ENCODE measurements at regions not wholly inside any gene's neighbourhood (a gene's known extent, or its start where the extent isn't known, plus 50 kb on each side); places are given as distances from the start of the nearest gene placed in this dataset.
A peak's percentile ranks its signal among the peaks of the same experiment; 100 is the strongest.

GRCh38 chr5:126228934-126229333 lies 194.3 kb upstream of the GRAMD2B start:
- DNase-seq: no peak
- H3K27me3 Mint-ChIP-seq (ENCODE audit: low read depth): no peaks in the 10 kb centered on the region

GRCh38 chr5:126233256-126233655 lies 190.0 kb upstream of the GRAMD2B start:
- Mint-ChIP-seq H3K27me3 (ENCODE audit: low read depth) (no peaks in the 10 kb centered on the region), H3K4me1 (ENCODE audit: low read depth) (no peaks in the 10 kb centered on the region)
- no peak for ATAC-seq (replicated peaks in 1 of 2)

More at GRCh38 chr5:126228934-126229333, 194.3 kb upstream of the GRAMD2B start:
- Mint-ChIP-seq H3K9me3 (peaks cover 9 to 23% of the 10 kb centered on the region in 2 donors), H3K36me3 (ENCODE audit: insufficient read depth in 2 of 2) (no peaks in the 10 kb centered on the region), H3K4me1 (ENCODE audit: low read depth) (no peaks in the 10 kb centered on the region), H3K4me3 (no peak overlapping the region), H3K27ac (no peak overlapping the region)
- ATAC-seq (replicated peaks in 1 of 2): no peak

GRCh38 chr5:126234563-126235195 lies 188.5 kb upstream of the GRAMD2B start:
- peak in 1 of 2 donors; percentile 3 for DNase-seq
- no peak for ATAC-seq (replicated peaks in 1 of 2)
- no peaks in the 10 kb centered on the region for H3K4me1 Mint-ChIP-seq (ENCODE audit: low read depth)
- H3K36me3 Mint-ChIP-seq (ENCODE audit: insufficient read depth in 2 of 2): no peaks in the 10 kb centered on the region
- no peak overlapping the region for H3K27ac Mint-ChIP-seq
- peaks cover 3 to 10% of the 10 kb centered on the region in 2 donors for H3K9me3 Mint-ChIP-seq
- no peaks in the 10 kb centered on the region for H3K27me3 Mint-ChIP-seq (ENCODE audit: low read depth)
- no peak overlapping the region for H3K4me3 Mint-ChIP-seq

More at GRCh38 chr5:126233256-126233655, 190.0 kb upstream of the GRAMD2B start:
- peaks cover 4 to 10% of the 10 kb centered on the region in 2 donors for H3K9me3 Mint-ChIP-seq
- no peak for DNase-seq
- no peak overlapping the region for H3K4me3 Mint-ChIP-seq
- H3K36me3 Mint-ChIP-seq (ENCODE audit: insufficient read depth in 2 of 2): no peaks in the 10 kb centered on the region
- H3K27ac Mint-ChIP-seq: no peak overlapping the region

GRCh38 chr5:126235628-126236027 lies 187.6 kb upstream of the GRAMD2B start:
- Mint-ChIP-seq H3K36me3 (ENCODE audit: insufficient read depth in 2 of 2) (no peaks in the 10 kb centered on the region), H3K4me1 (ENCODE audit: low read depth) (no peaks in the 10 kb centered on the region), H3K27ac (no peak overlapping the region), H3K27me3 (ENCODE audit: low read depth) (no peaks in the 10 kb centered on the region), H3K4me3 (no peak overlapping the region), H3K9me3 (peaks cover 0 to 4% of the 10 kb centered on the region in 2 donors)
- ATAC-seq (replicated peaks in 1 of 2): no peak
- DNase-seq: no peak

GRCh38 chr5:126236994-126237393 lies 186.2 kb upstream of the GRAMD2B start:
- no peaks in the 10 kb centered on the region for H3K4me1 Mint-ChIP-seq (ENCODE audit: low read depth)
- H3K27me3 Mint-ChIP-seq (ENCODE audit: low read depth): no peaks in the 10 kb centered on the region
- no peak for ATAC-seq (replicated peaks in 1 of 2)
- no peak for DNase-seq
- H3K36me3 Mint-ChIP-seq (ENCODE audit: insufficient read depth in 2 of 2): no peaks in the 10 kb centered on the region
- no peak overlapping the region for H3K4me3 Mint-ChIP-seq
- peaks cover 0 to 3% of the 10 kb centered on the region in 2 donors for H3K9me3 Mint-ChIP-seq
- H3K27ac Mint-ChIP-seq: no peak overlapping the region

GRCh38 chr5:126248611-126249010 lies 174.6 kb upstream of the GRAMD2B start:
- ATAC-seq (replicated peaks in 1 of 2) (no peak), DNase-seq (no peak)
- Mint-ChIP-seq H3K4me1 (ENCODE audit: low read depth) (no peaks in the 10 kb centered on the region), H3K27me3 (ENCODE audit: low read depth) (no peaks in the 10 kb centered on the region), H3K9me3 (peaks cover 6 to 8% of the 10 kb centered on the region in 2 donors), H3K4me3 (no peak overlapping the region), H3K27ac (no peak overlapping the region), H3K36me3 (ENCODE audit: insufficient read depth in 2 of 2) (peaks cover 0 to 3% of the 10 kb centered on the region in 2 donors)

- H3K4me3 Mint-ChIP-seq: no peak overlapping the region
- DNase-seq: no peak
- no peaks in the 10 kb centered on the region for H3K4me1 Mint-ChIP-seq (ENCODE audit: low read depth)
- no peaks in the 10 kb centered on the region for H3K27me3 Mint-ChIP-seq (ENCODE audit: low read depth)
- ATAC-seq (replicated peaks in 1 of 2): no peak
- H3K36me3 Mint-ChIP-seq (ENCODE audit: insufficient read depth in 2 of 2): peaks cover 0 to 3% of the 10 kb centered on the region in 2 donors
- no peak overlapping the region for H3K27ac Mint-ChIP-seq
- peaks cover 6 to 8% of the 10 kb centered on the region in 2 donors for H3K9me3 Mint-ChIP-seq
These were observed 172.2 kb upstream of the GRAMD2B start for GRCh38 chr5:126251024-126251423.

GRCh38 chr5:126253406-126253805 lies 169.8 kb upstream of the GRAMD2B start:
- Mint-ChIP-seq H3K36me3 (ENCODE audit: insufficient read depth in 2 of 2) (peaks cover 2 to 7% of the 10 kb centered on the region in 2 donors), H3K27ac (no peak overlapping the region), H3K27me3 (ENCODE audit: low read depth) (no peaks in the 10 kb centered on the region), H3K4me3 (no peak overlapping the region), H3K9me3 (peaks cover 7% of the 10 kb centered on the region in 2 donors), H3K4me1 (ENCODE audit: low read depth) (no peaks in the 10 kb centered on the region)
- DNase-seq (no peak), ATAC-seq (replicated peaks in 1 of 2) (no peak)

- Mint-ChIP-seq H3K4me3 (no peak overlapping the region), H3K9me3 (peaks cover 0 to 4% of the 10 kb centered on the region in 2 donors), H3K36me3 (ENCODE audit: insufficient read depth in 2 of 2) (no peaks in the 10 kb centered on the region), H3K4me1 (ENCODE audit: low read depth) (no peaks in the 10 kb centered on the region), H3K27ac (no peak overlapping the region), H3K27me3 (ENCODE audit: low read depth) (peaks cover 3% of the 10 kb centered on the region)
- DNase-seq (no peak), ATAC-seq (replicated peaks in 1 of 2) (no peak)
These were observed 159.5 kb upstream of the GRAMD2B start for GRCh38 chr5:126263591-126264184.

- no peak overlapping the region for H3K27ac Mint-ChIP-seq
- H3K9me3 Mint-ChIP-seq: peaks cover 0 to 1% of the 10 kb centered on the region in 2 donors
- no peak for DNase-seq
- H3K36me3 Mint-ChIP-seq (ENCODE audit: insufficient read depth in 2 of 2): no peaks in the 10 kb centered on the region
- H3K27me3 Mint-ChIP-seq (ENCODE audit: low read depth): peaks cover 14% of the 10 kb centered on the region
- ATAC-seq (replicated peaks in 1 of 2): no peak
- H3K4me3 Mint-ChIP-seq: no peak overlapping the region
- no peaks in the 10 kb centered on the region for H3K4me1 Mint-ChIP-seq (ENCODE audit: low read depth)
These were observed 157.3 kb upstream of the GRAMD2B start for GRCh38 chr5:126265917-126266316.

GRCh38 chr5:126267438-126267837 lies 155.8 kb upstream of the GRAMD2B start:
- DNase-seq: no peak
- Mint-ChIP-seq H3K27ac (no peak overlapping the region), H3K9me3 (no peaks in the 10 kb centered on the region), H3K36me3 (ENCODE audit: insufficient read depth in 2 of 2) (no peaks in the 10 kb centered on the region), H3K27me3 (ENCODE audit: low read depth) (peaks cover 14% of the 10 kb centered on the region), H3K4me3 (no peak overlapping the region), H3K4me1 (ENCODE audit: low read depth) (no peaks in the 10 kb centered on the region)
- no peak for ATAC-seq (replicated peaks in 1 of 2)

- Mint-ChIP-seq H3K27ac (no peak overlapping the region), H3K9me3 (no peaks in the 10 kb centered on the region), H3K4me3 (no peak overlapping the region), H3K27me3 (ENCODE audit: low read depth) (peaks cover 14% of the 10 kb centered on the region), H3K36me3 (ENCODE audit: insufficient read depth in 2 of 2) (no peaks in the 10 kb centered on the region), H3K4me1 (ENCODE audit: low read depth) (no peaks in the 10 kb centered on the region)
- DNase-seq: no peak
- ATAC-seq (replicated peaks in 1 of 2): no peak
These were observed 154.4 kb upstream of the GRAMD2B start for GRCh38 chr5:126268697-126269315.

- no peak overlapping the region for H3K27ac Mint-ChIP-seq
- DNase-seq (no peak), ATAC-seq (replicated peaks in 1 of 2) (no peak)
- H3K27me3 Mint-ChIP-seq (ENCODE audit: low read depth): peaks cover 14% of the 10 kb centered on the region
- H3K36me3 Mint-ChIP-seq (ENCODE audit: insufficient read depth in 2 of 2): no peaks in the 10 kb centered on the region
- no peaks in the 10 kb centered on the region for H3K9me3 Mint-ChIP-seq
- no peak overlapping the region for H3K4me3 Mint-ChIP-seq
- no peaks in the 10 kb centered on the region for H3K4me1 Mint-ChIP-seq (ENCODE audit: low read depth)
These were observed 153.7 kb upstream of the GRAMD2B start for GRCh38 chr5:126269511-126269910.
